Spleen (tissue), 7 donors: ENCODE measurements at regions not wholly inside any gene's neighbourhood (a gene's known extent, or its start where the extent isn't known, plus 50 kb on each side); places are given as distances from the start of the nearest gene placed in this dataset.

Source experiments
- CTCF ChIP-seq, 11 experiments: fragments of 200-600 bp in 7 of 11; fragments of 450-650 bp in 4 of 11; sonication (generic) in 4 of 11; IDR thresholded peaks in 8 of 11; conservative IDR thresholded peaks in 3 of 11; 1 replicate in 7 of 11; 2 replicates in 4 of 11; pipeline versions ENCODE4 v1.4.0 to v1.8.0; 2016 to 2021; ENCODE audit warnings: antibody characterized with exemption in 11 of 11, inconsistent platforms in 4 of 11, mild to moderate bottlenecking in 1 of 11
- POLR2A ChIP-seq, 3 donors: fragments of 450-650 bp; IDR thresholded peaks; one replicate each; pipeline ENCODE4 v1.5.1; 2017; ENCODE audit warnings: antibody characterized with exemption in 3 of 3, mild to moderate bottlenecking in 1 of 3
- POLR2AphosphoS5 ChIP-seq, 3 donors: sonication (generic); formaldehyde crosslinking; IDR thresholded peaks; one replicate each; pipeline ENCODE4 v1.5.1; 2017; ENCODE audit warnings: antibody characterized with exemption in 3 of 3
- donor health status: DM: no; HTN: no; CAD: no; lungs with moderate emphysema.
- donor health status: DM: no; HTN: no; CAD: no.
- donor health status: DM: no; HTN: no; CAD: no.

- TF ChIP-seq CTCF (IDR thresholded peaks at IDR 0.05 in 8 of 11, conservative IDR thresholded peaks at IDR 0.05 in 3 of 11) (no peak), POLR2AphosphoS5 (IDR thresholded peaks at IDR 0.05) (no peak), POLR2A (IDR thresholded peaks at IDR 0.05) (no peak)
Measured at GRCh38 chr9:74100042-74100441, 397.1 kb upstream of the RORB start.
